ENCODE measurements at regions not wholly inside any gene's neighbourhood (a gene's known extent, or its start where the extent isn't known, plus 50 kb on each side); places are given as distances from the start of the nearest gene placed in this dataset.

GRCh38 chr2:198546122-198546521 lies 741.7 kb downstream of the PLCL1 start:
- Histone ChIP-seq H3K27ac (no peak overlapping the region), H3K27me3 (no peaks in the 10 kb centered on the region), H3K36me3 (no peaks in the 10 kb centered on the region), H3K4me1 (no peaks in the 10 kb centered on the region), H3K9me3 (peaks cover 0 to 4% (median 0%) of the 10 kb centered on the region in 11 donors), H3K4me3 (no peak overlapping the region)
- no peak for TF ChIP-seq CTCF (IDR thresholded peaks at IDR 0.05)
- DNase-seq (no peak), ATAC-seq (no peak)
- 47 to 62% methylated on average over 2 of the region's 2 CpGs for WGBS, 2 donors
- intact Hi-C loops (cut with DNase I) = no loop called here

GRCh38 chr2:198545411-198545810 lies 741.0 kb downstream of the PLCL1 start:
- no peaks in the 10 kb centered on the region for H3K27me3 ChIP-seq
- ATAC-seq = no peak
- intact Hi-C loops (cut with DNase I) = no loop called here
- WGBS, 2 donors = 64 to 67% methylated on average over 3 of the region's 3 CpGs
- no peak for TF ChIP-seq CTCF (IDR thresholded peaks at IDR 0.05)
- H3K27ac ChIP-seq = no peak overlapping the region
- no peaks in the 10 kb centered on the region for H3K4me1 ChIP-seq
- DNase-seq = no peak
- H3K9me3 ChIP-seq = peaks cover 0 to under 1% (median 0%) of the 10 kb centered on the region in 11 donors
- no peaks in the 10 kb centered on the region for H3K36me3 ChIP-seq
- no peak overlapping the region for H3K4me3 ChIP-seq

GRCh38 chr2:198544461-198544860 lies 740.1 kb downstream of the PLCL1 start:
- DNase-seq = no peak
- Histone ChIP-seq H3K4me1 (no peaks in the 10 kb centered on the region), H3K27me3 (no peaks in the 10 kb centered on the region), H3K9me3 (no peaks in the 10 kb centered on the region), H3K27ac (no peak overlapping the region), H3K36me3 (no peaks in the 10 kb centered on the region), H3K4me3 (no peak overlapping the region)
- WGBS, 2 donors = 66 to 85% methylated on average over 1 of the region's 1 CpG
- no peak for ATAC-seq
- intact Hi-C loops (cut with DNase I) = no loop called here
- TF ChIP-seq CTCF (IDR thresholded peaks at IDR 0.05) = no peak

DNA sequence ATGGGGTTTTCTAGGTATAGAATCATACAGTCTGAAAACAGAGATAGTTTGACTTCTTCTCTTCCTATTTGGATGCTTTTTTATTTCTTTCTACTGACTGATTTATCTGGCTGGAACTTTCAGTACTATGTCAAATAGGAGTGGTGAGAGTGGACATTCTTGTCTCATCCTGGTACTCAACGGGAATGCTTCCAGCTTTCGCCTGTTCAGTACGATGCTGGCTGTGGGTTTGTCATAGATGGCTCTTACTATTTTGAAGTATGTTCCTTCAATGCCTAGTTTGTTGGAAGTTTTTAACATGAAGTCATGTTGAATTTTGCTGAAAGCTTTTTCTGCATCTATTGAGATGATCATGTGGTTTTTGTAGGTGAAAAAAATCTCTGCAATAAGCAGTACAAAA lies 730.4 kb downstream of the PLCL1 start:
- WGBS, 2 donors = 79 to 85% methylated on average over 3 of the region's 3 CpGs
- H3K9me3 ChIP-seq = peaks cover 0 to 7% (median 0%) of the 10 kb centered on the region in 11 donors
- DNase-seq (no peak), ATAC-seq (no peak)
- H3K27me3 ChIP-seq = no peaks in the 10 kb centered on the region
- H3K4me1 ChIP-seq = no peaks in the 10 kb centered on the region
- H3K4me3 ChIP-seq = no peak overlapping the region
- TF ChIP-seq CTCF (IDR thresholded peaks at IDR 0.05) = no peak
- no peak overlapping the region for H3K27ac ChIP-seq
- intact Hi-C loops (cut with DNase I) = no loop called here
- no peaks in the 10 kb centered on the region for H3K36me3 ChIP-seq
